Stomach (tissue), 4 donors: ENCODE measurements at regions not wholly inside any gene's neighbourhood (a gene's known extent, or its start where the extent isn't known, plus 50 kb on each side); places are given as distances from the start of the nearest gene placed in this dataset.

ENCODE experiments used
- CTCF ChIP-seq, 7 experiments: fragments of 450-650 bp in 4 of 7; fragments of 200-600 bp in 3 of 7; sonication (generic) in 3 of 7; IDR thresholded peaks; one replicate each; pipeline ENCODE4 v1.5.1; 2016 to 2019; ENCODE audit warnings: antibody characterized with exemption in 7 of 7, control low read depth in 2 of 7, mild to moderate bottlenecking in 1 of 7
- POLR2A ChIP-seq, 4 donors: fragments of 450-650 bp; IDR thresholded peaks; one replicate each; pipeline ENCODE4 v1.6.1; 2016; ENCODE audit warnings: antibody characterized with exemption in 4 of 4, control low read depth in 2 of 4, mild to moderate bottlenecking in 1 of 4, moderate library complexity in 1 of 4

- no peak for TF ChIP-seq CTCF (IDR thresholded peaks at IDR 0.05)
- TF ChIP-seq POLR2A (IDR thresholded peaks at IDR 0.05) = no peak
Measured at GRCh38 chr5:166024970-166025369, 2266.5 kb upstream of the WWC1 start.
